ENCODE measurements at regions not wholly inside any gene's neighbourhood (a gene's known extent, or its start where the extent isn't known, plus 50 kb on each side); places are given as distances from the start of the nearest gene placed in this dataset.

DNA sequence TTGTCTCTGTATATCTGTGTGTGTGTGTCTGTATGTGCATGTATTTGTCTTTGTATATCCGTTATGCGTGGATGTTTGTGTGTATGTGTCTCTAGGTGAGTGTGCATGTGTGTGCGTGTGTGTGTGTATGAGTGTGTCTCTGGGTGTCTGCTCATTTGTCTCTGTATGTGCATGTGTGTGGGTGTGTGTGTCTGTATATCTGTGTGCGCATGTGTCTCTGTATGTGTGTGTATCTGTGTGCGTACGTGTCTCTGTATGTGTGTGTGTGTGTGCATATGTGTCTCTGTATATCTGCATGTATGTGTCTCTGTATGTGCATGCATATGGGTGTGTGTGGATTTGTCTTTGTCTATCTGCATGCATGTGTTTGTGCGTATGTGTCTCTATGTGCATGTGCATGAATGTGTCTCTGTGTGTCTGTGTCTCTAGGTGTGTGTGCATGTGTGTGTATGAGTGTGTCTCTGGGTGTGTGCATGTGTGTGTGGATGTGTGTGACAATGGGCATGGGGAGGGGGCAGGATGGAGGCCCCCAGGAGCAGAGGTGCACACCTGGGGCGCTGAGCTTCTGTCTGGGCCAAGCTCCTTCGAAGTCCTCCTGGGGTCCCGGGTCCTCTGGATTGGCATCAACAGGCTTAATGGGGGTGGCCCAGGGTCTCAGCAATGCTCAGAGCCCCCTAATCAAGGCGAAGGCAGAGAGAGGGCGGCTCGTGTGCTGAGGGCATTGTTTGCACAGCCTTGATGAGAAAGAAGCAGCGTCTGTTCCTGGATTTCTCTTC is 373.4 kb upstream of the IRX4 start:
- H3K4me3 ChIP-seq (ENCODE audit: extremely low read depth in 1 of 4, insufficient read depth in 2 of 4, low read depth in 3 of 4, low read length in 4 of 4): no peak overlapping the region
- no peak overlapping the region for H2BK20ac ChIP-seq (ENCODE audit: low read length)
- no peaks in the 10 kb centered on the region; a peak in 1 of 7 replicates for H3K4me1 ChIP-seq (replicated peaks in 1 of 4; ENCODE audit: control insufficient read depth in 3 of 4, insufficient read depth in 4 of 4, low read length in 3 of 4)
- WGBS, 2 experiments (ENCODE audit: extremely low coverage in 1 of 2, insufficient coverage in 1 of 2, insufficient read length in 1 of 2, insufficient replicate concordance in 2 of 2, low coverage in 1 of 2, low lambda C conversion rate in 2 of 2, missing lambda C conversion rate in 1 of 2): 86% methylated on average over 14 of the region's 14 CpGs; no CpG with 5 or more reads in 1 of the 2 experiments
- no peak overlapping the region for H3K18ac ChIP-seq (ENCODE audit: extremely low read depth, low read length)
- no peaks in the 10 kb centered on the region; a peak in 1 of 8 replicates for H3K36me3 ChIP-seq (ENCODE audit: control insufficient read depth in 2 of 4, insufficient read depth in 4 of 4, low read length in 3 of 4)
- H3K23ac ChIP-seq (ENCODE audit: insufficient read length): peak overlapping the region; percentile 70
- H2BK15ac ChIP-seq (ENCODE audit: low read length): no peak overlapping the region
- no peak overlapping the region for H2BK12ac ChIP-seq (ENCODE audit: low read depth, low read length)
- H2BK5ac ChIP-seq (ENCODE audit: low read depth, low read length): no peak overlapping the region
- H3K27me3 ChIP-seq (replicated peaks in 1 of 4; ENCODE audit: control insufficient read depth in 3 of 4, extremely low read depth in 1 of 4, insufficient read depth in 3 of 4, low read length in 3 of 4): no peaks in the 10 kb centered on the region
- H3K14ac ChIP-seq (ENCODE audit: insufficient read length): no peak overlapping the region
- H3K79me2 ChIP-seq (ENCODE audit: control insufficient read depth in 1 of 2, insufficient read depth in 2 of 2, low read length in 2 of 2): no peaks in the 10 kb centered on the region
- H2AFZ ChIP-seq (ENCODE audit: low read length): no peak overlapping the region
- FAIRE-seq: no peak
- 0 out of 7 replicates have a peak overlapping the region, but pooled peaks of 1 of the 4 experiments have one; percentile 21 for H3K9ac ChIP-seq (replicated peaks in 1 of 4; ENCODE audit: extremely low read depth in 1 of 4, low read depth in 3 of 4, low read length in 3 of 4)
- POLR2A ChIA-PET (ENCODE audit: partially characterized antibody): no interaction called here
- no peak for TF ChIP-seq GTF2F1 (IDR thresholded peaks at IDR 0.05; ENCODE audit: borderline replicate concordance, low read depth, low read length)
- no peak for TF ChIP-seq SP2 (IDR thresholded peaks at IDR 0.05; ENCODE audit: low read length)
- no peaks in the 10 kb centered on the region for H3K9me3 ChIP-seq (ENCODE audit: insufficient read depth in 2 of 2, low read depth in 1 of 2, low read length in 1 of 2)
- H2BK120ac ChIP-seq (replicated peaks; ENCODE audit: low read depth, low read length): no peak overlapping the region
- H4K8ac ChIP-seq (ENCODE audit: extremely low read depth, insufficient read depth, low read length): 0 out of 2 replicates have a peak overlapping the region, but pooled peaks have one; percentile 42
- peaks cover 0 to 4% of the 10 kb centered on the region in 2 experiments for H4K20me1 ChIP-seq (replicated peaks in 1 of 2; ENCODE audit: control insufficient read depth in 1 of 2, insufficient read depth in 2 of 2, low read length in 2 of 2)
- H3K23me2 ChIP-seq (ENCODE audit: low read depth, low read length): peaks cover 2% of the 10 kb centered on the region; the same call in 1 of the 2 replicates
- no peak for DNase-seq (ENCODE audit: low read depth in 1 of 2, low spot score in 2 of 2)
- H4K91ac ChIP-seq (replicated peaks; ENCODE audit: insufficient read length, low read length): no peak overlapping the region
- H3K4me2 ChIP-seq (ENCODE audit: insufficient read depth in 1 of 2, low read depth in 2 of 2, low read length in 2 of 2): no peak overlapping the region
- H3K27ac ChIP-seq (ENCODE audit: low read depth, low read length): no peak overlapping the region
- H2AK5ac ChIP-seq (ENCODE audit: low read depth, low read length): no peak overlapping the region
- no peaks in the 10 kb centered on the region for H3K79me1 ChIP-seq (ENCODE audit: low read depth, low read length)
- H3K56ac ChIP-seq (replicated peaks; ENCODE audit: insufficient read length, low read depth, low read length): no peak overlapping the region
- H3K4ac ChIP-seq (replicated peaks; ENCODE audit: insufficient read length, low read depth, low read length): no peak overlapping the region
- H4K5ac ChIP-seq (ENCODE audit: insufficient read length, low read depth, low read length): no peak overlapping the region
- CTCF ChIA-PET (ENCODE audit: partially characterized antibody): interaction anchor here (1.1 kb wide), 1 partner anchor 209 kb away, joined by 3 read pairs; no protein-coding TSS in a partner anchor

Measured in H1 (cell line).